ENCODE measurements at regions not wholly inside any gene's neighbourhood (a gene's known extent, or its start where the extent isn't known, plus 50 kb on each side); places are given as distances from the start of the nearest gene placed in this dataset.

GRCh38 chr5:60195083-60195482, 301.6 kb upstream of the PDE4D start:
- DNase-seq (ENCODE audit: low spot score) (no peak), ATAC-seq (ENCODE audit: low FRiP score) (no peak)
- no peak for TF ChIP-seq CTCF (IDR thresholded peaks at IDR 0.05)

- DNase-seq (ENCODE audit: low spot score) (no peak), ATAC-seq (ENCODE audit: low FRiP score) (no peak)
- TF ChIP-seq CTCF (IDR thresholded peaks at IDR 0.05), result no peak
These were observed 291.9 kb upstream of the PDE4D start for GRCh38 chr5:60185231-60186099.

- no peak for TF ChIP-seq CTCF (IDR thresholded peaks at IDR 0.05)
- DNase-seq (ENCODE audit: low spot score) (no peak), ATAC-seq (ENCODE audit: low FRiP score) (no peak)
These were observed 291.1 kb upstream of the PDE4D start for GRCh38 chr5:60184606-60185005.

- no peak for TF ChIP-seq CTCF (IDR thresholded peaks at IDR 0.05)
- DNase-seq (ENCODE audit: low spot score) (no peak), ATAC-seq (ENCODE audit: low FRiP score) (no peak)
These were observed 290.4 kb upstream of the PDE4D start for GRCh38 chr5:60183881-60184280.

DNA sequence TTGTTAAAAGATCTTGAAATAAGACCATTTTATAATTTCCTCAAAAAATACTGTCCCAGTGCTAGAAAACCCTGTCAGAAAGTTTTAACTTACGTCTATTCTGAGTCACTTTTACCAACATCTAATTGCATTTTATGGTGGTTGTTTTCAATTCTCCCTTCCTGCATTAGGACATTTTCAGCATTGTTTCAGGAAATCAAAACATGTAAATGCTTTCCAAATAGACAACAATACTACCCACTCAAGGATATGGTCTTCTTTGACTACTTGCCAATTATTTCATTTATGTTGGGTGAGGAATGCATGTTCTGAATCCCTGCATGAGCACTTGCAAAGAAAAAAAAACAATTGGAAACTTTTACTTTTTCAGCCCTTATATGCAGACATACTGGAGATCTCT, 284.6 kb upstream of the PDE4D start:
- no peak for TF ChIP-seq CTCF (IDR thresholded peaks at IDR 0.05)
- no peak for ATAC-seq (ENCODE audit: low FRiP score)
- DNase-seq (ENCODE audit: low spot score), result no peak

DNA sequence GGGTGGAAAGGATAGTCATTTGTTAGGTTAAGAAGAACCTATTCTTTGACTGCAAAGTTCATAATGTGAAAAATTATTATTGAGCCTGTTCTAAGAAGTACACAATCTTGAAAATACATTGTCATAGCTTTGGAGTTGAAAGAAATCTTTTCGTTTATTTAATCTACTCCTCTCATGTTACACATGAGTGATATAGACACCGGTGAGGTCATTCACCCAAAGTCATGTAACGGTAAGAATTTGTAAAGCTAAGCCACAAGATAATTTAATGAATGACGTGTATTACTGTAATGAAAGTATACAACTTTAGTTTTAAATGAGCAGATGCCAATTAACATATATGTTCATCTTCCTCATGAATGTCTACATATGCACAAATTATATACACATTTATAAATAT, 284.1 kb upstream of the PDE4D start:
- DNase-seq (ENCODE audit: low spot score) (no peak), ATAC-seq (ENCODE audit: low FRiP score) (no peak)
- no peak for TF ChIP-seq CTCF (IDR thresholded peaks at IDR 0.05)

DNA sequence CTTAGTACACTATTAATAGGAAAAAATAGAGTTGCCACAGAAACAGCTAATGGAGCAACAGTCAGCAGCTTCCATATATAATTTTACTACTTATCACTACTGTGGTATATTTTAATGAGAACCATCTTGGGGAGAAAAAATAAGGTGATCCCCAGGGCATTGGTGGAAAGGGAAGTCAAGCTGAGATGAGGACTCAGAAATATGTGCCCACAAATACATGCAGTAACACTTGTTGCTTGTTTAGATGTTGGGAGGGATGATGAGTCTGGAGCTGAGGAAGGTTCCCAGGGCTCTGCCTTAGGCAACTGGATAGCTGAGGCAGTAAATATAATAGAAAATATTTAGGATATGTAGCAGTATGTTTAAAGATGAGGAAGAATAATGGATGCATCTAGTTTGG, 280.1 kb upstream of the PDE4D start:
- no peak for DNase-seq (ENCODE audit: low spot score)
- ATAC-seq (ENCODE audit: low FRiP score), result no peak
- TF ChIP-seq CTCF (IDR thresholded peaks at IDR 0.05), result no peak

All from omental fat pad (tissue), 3 donors.